Spinal cord (tissue), 9 donors: ENCODE measurements at regions not wholly inside any gene's neighbourhood (a gene's known extent, or its start where the extent isn't known, plus 50 kb on each side); places are given as distances from the start of the nearest gene placed in this dataset.

ENCODE experiments used
- DNase-seq, 6 donors: peaks; one replicate each; pipeline versions ENCODE4 v3.0.0 to v3.0.0-alpha.2; 2013 to 2015; ENCODE audit warnings: low spot score in 6 of 6, low read depth in 4 of 6
- H3K27ac ChIP-seq: one replicate; pipeline ENCODE4 v1.5.1; 2013; ENCODE audit warnings: low read depth, low read length, control low read depth
- H3K27me3 ChIP-seq: one replicate; pipeline ENCODE4 v1.6.1; 2013; ENCODE audit warnings: low read length; ENCODE audit not compliant: control insufficient read depth, insufficient read depth
- H3K36me3 ChIP-seq: one replicate; pipeline ENCODE4 v1.6.1; 2013; ENCODE audit warnings: low read length; ENCODE audit not compliant: control insufficient read depth, insufficient read depth
- H3K4me1 ChIP-seq: one replicate; pipeline ENCODE4 v1.6.1; 2013; ENCODE audit warnings: low read length; ENCODE audit not compliant: control insufficient read depth, insufficient read depth
- H3K4me3 ChIP-seq: one replicate; pipeline ENCODE4 v1.5.1; 2013; ENCODE audit warnings: low read depth, low read length, control low read depth
- H3K9me3 ChIP-seq: one replicate; pipeline ENCODE4 v1.6.1; 2013; ENCODE audit warnings: low read length; ENCODE audit not compliant: control insufficient read depth, insufficient read depth
- WGBS: methylation state at CpG from one replicate; pipeline ENCODE4 v1.1.5; 2013; ENCODE audit warnings: missing lambda C conversion rate; ENCODE audit not compliant: insufficient coverage; 5-methylcytosine and 5-hydroxymethylcytosine counted together
- donor health status: healthy.

- no peak overlapping the region for H3K27ac ChIP-seq
- H3K4me1 ChIP-seq = peaks cover 7% of the 10 kb centered on the region
- H3K36me3 ChIP-seq = no peaks in the 10 kb centered on the region
- H3K4me3 ChIP-seq = no peak overlapping the region
- DNase-seq = no peak
- no peaks in the 10 kb centered on the region for H3K27me3 ChIP-seq
- 83% methylated on average over 2 of the region's 3 CpGs for WGBS
- no peaks in the 10 kb centered on the region for H3K9me3 ChIP-seq
Observed at GRCh38 chr5:74502479-74502950, 138.0 kb downstream of the ENC1 start.

- H3K9me3 ChIP-seq = no peaks in the 10 kb centered on the region
- peaks cover 7% of the 10 kb centered on the region for H3K4me1 ChIP-seq
- no peak for DNase-seq
- H3K4me3 ChIP-seq = no peak overlapping the region
- no peak overlapping the region for H3K27ac ChIP-seq
- 78% methylated on average over 1 of the region's 5 CpGs for WGBS
- H3K36me3 ChIP-seq = no peaks in the 10 kb centered on the region
- H3K27me3 ChIP-seq = no peaks in the 10 kb centered on the region
Observed at GRCh38 chr5:74501674-74502478, 138.7 kb downstream of the ENC1 start.

- H3K27ac ChIP-seq = no peak overlapping the region
- peaks cover 3% of the 10 kb centered on the region for H3K4me1 ChIP-seq
- H3K9me3 ChIP-seq = no peaks in the 10 kb centered on the region
- 16% methylated on average over 2 of the region's 9 CpGs for WGBS
- peak in 2 of 6 donors; percentile 47 to 66 for DNase-seq
- H3K27me3 ChIP-seq = no peaks in the 10 kb centered on the region
- H3K4me3 ChIP-seq = no peak overlapping the region
- no peaks in the 10 kb centered on the region for H3K36me3 ChIP-seq
Observed at GRCh38 chr5:74500110-74500917, 140.2 kb downstream of the ENC1 start.

DNA sequence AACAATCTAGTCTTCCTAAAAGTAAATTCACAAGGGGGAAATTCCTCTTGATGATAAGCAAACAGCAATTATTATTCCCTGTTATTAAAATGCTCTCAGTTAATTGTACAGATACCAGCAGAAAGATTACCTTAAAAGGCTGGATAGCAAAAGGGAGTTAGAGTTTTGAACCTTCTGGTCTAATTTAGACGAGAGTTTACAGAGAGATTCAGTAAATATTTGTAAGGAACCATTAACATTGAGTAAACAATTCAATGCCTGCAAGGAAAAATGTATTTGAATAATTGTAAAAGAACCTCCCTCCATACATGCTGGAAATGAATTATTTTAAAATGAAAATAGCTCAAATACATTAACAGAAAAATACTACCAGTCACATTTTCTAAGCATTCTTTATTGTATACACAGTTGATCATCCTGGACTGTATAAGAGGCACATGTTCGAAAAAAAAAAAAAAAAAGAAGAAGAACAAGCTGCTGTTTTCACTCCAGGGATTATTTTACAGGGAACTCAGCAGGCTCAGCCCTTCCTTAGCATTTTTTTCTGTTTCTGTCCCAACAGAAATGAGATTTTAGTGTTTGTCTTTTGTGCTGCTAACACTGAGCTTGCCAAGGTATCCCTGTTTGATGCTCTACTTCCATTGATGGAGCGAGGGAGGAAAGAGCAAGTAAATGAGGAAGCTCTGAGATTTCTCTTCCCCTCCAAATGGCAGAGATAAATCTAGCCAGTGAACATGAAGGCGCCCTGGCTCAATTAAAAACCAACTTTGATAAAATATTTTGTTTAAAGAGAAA lies 141.1 kb downstream of the ENC1 start:
- H3K27ac ChIP-seq = no peak overlapping the region
- no CpG with 5 or more reads among the region's 4 CpGs for WGBS
- no peaks in the 10 kb centered on the region for H3K27me3 ChIP-seq
- no peak overlapping the region for H3K4me3 ChIP-seq
- no peaks in the 10 kb centered on the region for H3K36me3 ChIP-seq
- H3K9me3 ChIP-seq = no peaks in the 10 kb centered on the region
- peaks cover 3% of the 10 kb centered on the region for H3K4me1 ChIP-seq
- DNase-seq = peak in 1 of 6 donors; percentile 63

- Histone ChIP-seq H3K36me3 (no peaks in the 10 kb centered on the region), H3K27ac (no peak overlapping the region), H3K9me3 (no peaks in the 10 kb centered on the region), H3K4me3 (no peak overlapping the region), H3K4me1 (peaks cover 3% of the 10 kb centered on the region), H3K27me3 (no peaks in the 10 kb centered on the region)
- DNase-seq = no peak
- WGBS = 93% methylated on average over 2 of the region's 4 CpGs
Observed at GRCh38 chr5:74497706-74498105, 142.8 kb downstream of the ENC1 start.

GRCh38 chr5:74493411-74493810 lies 147.1 kb downstream of the ENC1 start:
- Histone ChIP-seq H3K36me3 (no peaks in the 10 kb centered on the region), H3K4me3 (no peak overlapping the region), H3K9me3 (no peaks in the 10 kb centered on the region), H3K27me3 (no peaks in the 10 kb centered on the region), H3K4me1 (no peaks in the 10 kb centered on the region), H3K27ac (no peak overlapping the region)
- no peak for DNase-seq

- DNase-seq = no peak
- WGBS = 7% methylated on average over 2 of the region's 2 CpGs
Observed at GRCh38 chr5:74492230-74492629, 148.3 kb downstream of the ENC1 start.

DNA sequence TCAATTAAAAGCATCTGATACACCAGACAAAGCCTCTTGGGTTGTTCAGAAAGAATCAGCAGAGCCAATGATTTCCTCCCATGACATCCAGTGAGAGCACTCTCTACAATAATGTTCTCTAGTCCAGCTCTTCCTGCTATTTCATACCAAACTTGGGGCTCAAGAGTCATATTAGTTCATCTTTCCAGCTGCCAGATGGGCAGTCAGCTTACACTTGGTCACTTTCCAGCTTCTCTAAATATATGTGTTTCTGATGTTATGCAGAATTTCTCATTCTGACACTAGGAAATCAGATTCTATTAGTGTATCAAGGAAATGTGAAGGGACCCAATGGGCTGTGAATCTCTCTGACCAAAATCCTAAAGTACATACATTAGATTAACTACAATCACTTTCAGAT lies 148.9 kb downstream of the ENC1 start:
- Histone ChIP-seq H3K27ac (no peak overlapping the region), H3K9me3 (no peaks in the 10 kb centered on the region), H3K36me3 (no peaks in the 10 kb centered on the region), H3K4me3 (no peak overlapping the region), H3K27me3 (no peaks in the 10 kb centered on the region), H3K4me1 (no peaks in the 10 kb centered on the region)
- no peak for DNase-seq

More at GRCh38 chr5:74492230-74492629, 148.3 kb downstream of the ENC1 start:
- no peaks in the 10 kb centered on the region for H3K27me3 ChIP-seq
- no peaks in the 10 kb centered on the region for H3K36me3 ChIP-seq
- no peaks in the 10 kb centered on the region for H3K4me1 ChIP-seq
- H3K27ac ChIP-seq = no peak overlapping the region
- no peaks in the 10 kb centered on the region for H3K9me3 ChIP-seq
- no peak overlapping the region for H3K4me3 ChIP-seq

- Histone ChIP-seq H3K27me3 (no peaks in the 10 kb centered on the region), H3K36me3 (no peaks in the 10 kb centered on the region), H3K9me3 (no peaks in the 10 kb centered on the region), H3K4me3 (no peak overlapping the region), H3K27ac (no peak overlapping the region), H3K4me1 (no peaks in the 10 kb centered on the region)
- WGBS = 33% methylated on average over 1 of the region's 3 CpGs
- DNase-seq = peak in 1 of 6 donors; percentile 43
Observed at GRCh38 chr5:74490814-74491213, 149.7 kb downstream of the ENC1 start.
